Hematopoietic multipotent progenitor cell (in vitro differentiated cells): ENCODE measurements at regions not wholly inside any gene's neighbourhood (a gene's known extent, or its start where the extent isn't known, plus 50 kb on each side); places are given as distances from the start of the nearest gene placed in this dataset.

Experiments
- DNase-seq, 3 donors: peaks; one replicate each; pipeline ENCODE4 v3.0.0-alpha.2; 2011 to 2015; ENCODE audit warnings: low read depth in 2 of 3, low spot score in 2 of 3

- DNase-seq = no peak
Measured at GRCh38 chr6:135644394-135644793, 146.9 kb upstream of the AHI1 start.

GRCh38 chr6:135647521-135647920 is 150.0 kb upstream of the AHI1 start:
- no peak for DNase-seq

GRCh38 chr6:135651964-135652755 is 154.6 kb upstream of the AHI1 start:
- DNase-seq = peak in 2 of 3 donors; percentile 26 to 77

- DNase-seq = no peak
Measured at GRCh38 chr6:135655055-135655454, 157.5 kb upstream of the AHI1 start.

- DNase-seq = no peak
Measured at GRCh38 chr6:135657207-135657606, 159.7 kb upstream of the AHI1 start.

GRCh38 chr6:135658481-135658880 is 160.9 kb upstream of the AHI1 start:
- DNase-seq = no peak

GRCh38 chr6:135658916-135659315 is 161.4 kb upstream of the AHI1 start:
- DNase-seq = no peak

GRCh38 chr6:135664527-135664926 is 167.0 kb upstream of the AHI1 start:
- DNase-seq = no peak

GRCh38 chr6:135665935-135666334 is 168.4 kb upstream of the AHI1 start:
- peak in 1 of 3 donors; percentile 41 for DNase-seq

- DNase-seq = no peak
Measured at GRCh38 chr6:135667691-135668455, 170.3 kb upstream of the AHI1 start.

GRCh38 chr6:135672256-135672655 is 174.7 kb upstream of the AHI1 start:
- DNase-seq = no peak

- DNase-seq = no peak
Measured at GRCh38 chr6:135673501-135674309, 176.2 kb upstream of the AHI1 start.

GRCh38 chr6:135675026-135675425 is 176.5 kb upstream of the PDE7B start:
- DNase-seq = no peak

- peak; percentile 17 to 78 (median 63) for DNase-seq
Measured at GRCh38 chr6:135675862-135676261, 175.6 kb upstream of the PDE7B start.

GRCh38 chr6:135680964-135681913 is 170.3 kb upstream of the PDE7B start:
- no peak for DNase-seq

GRCh38 chr6:135686784-135687301 is 164.7 kb upstream of the PDE7B start:
- peak in 1 of 3 donors; percentile 48 for DNase-seq

GRCh38 chr6:135688476-135688875 is 163.0 kb upstream of the PDE7B start:
- peak in 1 of 3 donors; percentile 46 for DNase-seq

GRCh38 chr6:135692426-135692825 is 159.1 kb upstream of the PDE7B start:
- DNase-seq = no peak

- no peak for DNase-seq
Measured at GRCh38 chr6:135693811-135694370, 157.6 kb upstream of the PDE7B start.
